ENCODE measurements at regions not wholly inside any gene's neighbourhood (a gene's known extent, or its start where the extent isn't known, plus 50 kb on each side); places are given as distances from the start of the nearest gene placed in this dataset.
A peak's percentile ranks its signal among the peaks of the same experiment; 100 is the strongest.
"Not testable (repeated sequence)": the region's sequence is repeated elsewhere in the genome, so short reads cannot be mapped to it uniquely, and the experiment has no call there.

DNA sequence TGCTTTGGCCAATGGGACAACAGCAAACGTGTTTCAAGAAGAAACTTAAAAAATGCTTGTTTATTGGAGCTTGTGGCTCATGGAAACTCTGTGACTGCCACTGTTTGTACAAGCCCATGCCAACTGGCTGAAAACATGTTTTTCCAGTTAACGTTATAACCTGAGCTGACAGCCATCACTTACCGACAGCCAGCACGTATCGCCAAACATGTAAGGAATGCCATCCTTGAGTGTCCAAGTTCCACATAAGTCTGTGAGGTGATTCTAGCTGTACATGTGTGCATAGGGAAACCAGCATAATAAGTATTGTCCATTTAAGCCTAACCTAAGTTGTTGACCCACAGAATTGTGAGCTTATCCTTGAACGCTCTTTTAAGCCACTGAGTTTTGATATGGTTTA is 596.9 kb downstream of the TRHDE start:
- DNase-seq, result no peak

DNA sequence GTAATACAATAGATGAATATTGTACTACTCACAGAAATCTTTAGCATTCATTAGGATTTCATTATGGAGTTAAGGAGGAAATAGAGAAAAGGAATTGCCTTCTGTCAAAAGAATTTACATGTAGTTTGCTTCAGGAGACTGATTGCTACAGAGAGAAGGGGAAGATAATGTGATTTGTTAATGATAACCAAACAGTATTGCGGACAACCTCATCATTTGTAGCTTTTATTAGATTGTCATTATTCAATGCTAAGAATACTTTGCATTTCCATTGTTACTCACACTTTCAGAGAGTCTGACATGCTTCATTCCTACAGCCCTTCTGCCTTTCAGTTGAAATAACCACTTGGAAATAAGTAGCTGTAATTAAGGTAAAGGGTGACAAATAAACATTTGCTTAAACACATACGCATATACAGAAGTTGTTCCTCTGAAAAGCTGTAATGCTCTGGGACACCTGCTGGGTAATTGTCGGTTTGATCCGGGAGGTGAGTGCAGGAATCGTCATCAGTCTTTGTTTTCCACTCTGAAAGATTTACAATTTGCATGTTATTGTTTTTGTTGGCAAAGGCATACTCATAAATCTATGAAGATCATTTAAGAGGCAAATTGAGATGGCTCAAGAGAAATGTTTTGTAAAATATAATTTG is 600.2 kb downstream of the TRHDE start:
- no peak for DNase-seq

DNA sequence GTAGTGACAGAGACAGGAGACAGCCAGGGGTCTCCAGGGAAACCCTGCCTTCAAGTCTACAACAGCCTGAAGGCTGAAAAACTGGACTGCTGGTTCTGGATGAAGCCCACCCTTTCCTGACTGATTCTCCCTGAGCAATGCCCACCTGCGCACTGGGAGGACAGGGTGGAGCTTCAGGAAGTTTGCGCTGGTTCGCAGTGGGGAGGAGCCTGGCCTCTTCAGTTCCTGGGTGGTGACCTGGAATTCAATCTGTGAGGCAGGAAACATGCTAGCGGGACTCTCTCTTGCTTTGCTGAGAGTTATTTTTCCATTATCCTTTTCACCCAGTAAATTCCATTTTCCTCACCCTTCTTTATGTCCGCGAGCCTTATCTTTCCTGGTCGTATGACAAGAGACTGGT is 600.8 kb downstream of the TRHDE start:
- DNase-seq, result no peak

DNA sequence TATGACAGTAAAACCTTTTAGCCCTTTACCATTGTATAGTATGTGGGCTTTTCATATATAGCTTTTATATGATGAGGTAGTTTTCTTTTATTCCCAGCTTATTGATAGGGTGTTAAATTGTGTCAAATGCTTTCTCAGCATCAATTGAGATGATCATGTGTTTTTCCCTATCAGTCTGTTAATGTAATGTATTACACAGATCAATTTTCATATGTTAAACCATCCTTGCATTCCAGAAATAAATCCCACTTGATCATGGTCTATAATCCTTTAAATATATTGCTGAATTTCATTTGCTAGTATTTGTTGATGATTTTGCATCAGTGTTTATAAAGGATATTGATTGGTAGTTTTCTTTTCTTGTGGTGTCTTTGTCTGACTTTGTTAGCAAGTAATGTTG is 603.9 kb downstream of the TRHDE start:
- DNase-seq, result no peak

DNA sequence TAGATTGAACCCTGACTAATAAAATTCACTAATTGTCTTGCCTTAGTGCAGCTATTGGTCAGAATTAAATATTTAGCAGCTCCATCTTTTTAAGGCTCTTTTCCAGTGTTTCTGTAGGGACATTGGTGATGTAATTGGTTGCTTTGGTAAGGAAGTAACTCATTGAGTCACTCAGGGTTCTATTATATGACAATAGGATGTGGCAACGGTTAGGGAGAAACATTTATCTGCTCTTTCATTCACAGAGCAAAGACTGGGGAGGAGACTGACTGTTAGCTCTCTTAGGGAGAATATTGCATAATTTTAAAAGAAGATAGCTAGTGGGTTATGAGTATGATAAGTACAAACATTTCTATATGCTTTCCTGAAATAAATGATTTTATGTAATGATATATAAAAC is 616.5 kb downstream of the TRHDE start:
- DNase-seq, result peak; percentile 10

DNA sequence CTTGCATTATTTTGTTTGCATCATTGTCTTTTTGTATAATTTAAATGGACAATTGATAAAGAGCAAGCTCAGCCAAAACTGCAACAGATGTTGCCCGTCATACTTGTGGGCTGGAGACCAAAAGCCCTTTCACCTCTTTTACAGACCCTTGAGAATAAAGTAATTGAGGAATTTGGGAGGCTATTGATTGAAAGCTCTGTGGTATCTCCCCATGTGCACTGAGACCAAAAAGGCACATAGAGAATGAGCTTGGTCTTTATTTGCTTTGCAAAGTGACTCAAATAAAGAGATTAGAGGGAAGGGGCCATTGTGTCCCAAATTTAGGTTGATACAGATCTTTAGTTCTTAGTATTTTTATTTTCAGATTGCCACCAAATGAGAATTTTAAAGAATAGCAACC is 617.6 kb downstream of the TRHDE start:
- no peak for DNase-seq

DNA sequence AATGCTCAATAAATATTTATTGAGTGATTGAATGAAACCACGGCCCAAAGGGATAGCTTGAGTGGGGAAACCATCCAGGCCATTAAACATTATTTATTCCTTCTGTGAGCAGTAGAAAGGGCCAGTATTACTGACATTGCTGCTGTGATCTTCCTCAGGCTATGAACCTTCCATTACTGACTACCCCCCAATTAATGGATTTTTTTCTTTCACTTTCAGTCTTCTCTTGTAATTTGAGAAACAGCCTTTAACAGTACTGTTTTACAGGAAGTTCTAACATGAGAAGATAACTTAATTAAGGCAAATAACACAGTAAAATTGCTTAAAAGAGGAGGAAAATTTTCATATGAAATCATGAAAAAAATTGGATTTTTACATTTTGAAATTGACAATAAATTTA is 629.5 kb downstream of the TRHDE start:
- DNase-seq, result no peak

DNA sequence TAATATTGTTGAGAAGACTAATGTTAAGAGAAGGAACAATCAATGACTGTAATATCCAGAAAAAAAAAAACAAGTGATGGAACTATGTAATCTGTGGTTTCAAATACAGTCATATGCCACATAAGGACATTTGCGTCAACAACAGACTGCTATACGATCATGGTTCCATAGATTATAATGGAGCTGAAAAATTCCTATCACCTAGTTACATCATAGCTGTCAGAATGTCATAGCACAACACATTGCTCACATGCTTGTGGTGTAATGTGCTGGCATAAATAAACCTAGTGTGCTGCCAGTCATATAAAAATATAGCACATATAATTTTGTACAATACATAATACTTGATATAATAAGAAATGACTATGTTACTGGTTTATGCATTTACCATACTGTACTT is 653.5 kb downstream of the TRHDE start:
- no peak for DNase-seq

DNA sequence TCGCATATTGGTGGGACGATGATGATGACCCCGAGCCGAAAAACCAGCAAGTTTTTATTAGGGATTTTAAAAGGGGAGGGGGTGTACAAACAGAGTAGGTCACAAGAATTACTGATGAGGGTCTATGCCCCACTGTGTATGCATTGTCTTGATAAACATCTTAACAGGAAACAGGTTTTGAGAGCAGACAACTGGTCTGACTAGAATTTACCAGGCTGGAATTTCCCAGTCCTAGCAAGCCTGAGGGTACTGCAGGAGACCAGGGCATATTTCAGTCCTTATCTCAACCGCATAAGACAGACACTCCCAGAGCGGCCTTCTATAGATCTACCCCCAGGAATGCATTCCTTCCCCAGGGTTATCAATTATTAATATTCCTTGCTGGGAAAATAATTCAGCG is 659.7 kb downstream of the TRHDE start:
- not testable (repeated sequence) for DNase-seq

DNA sequence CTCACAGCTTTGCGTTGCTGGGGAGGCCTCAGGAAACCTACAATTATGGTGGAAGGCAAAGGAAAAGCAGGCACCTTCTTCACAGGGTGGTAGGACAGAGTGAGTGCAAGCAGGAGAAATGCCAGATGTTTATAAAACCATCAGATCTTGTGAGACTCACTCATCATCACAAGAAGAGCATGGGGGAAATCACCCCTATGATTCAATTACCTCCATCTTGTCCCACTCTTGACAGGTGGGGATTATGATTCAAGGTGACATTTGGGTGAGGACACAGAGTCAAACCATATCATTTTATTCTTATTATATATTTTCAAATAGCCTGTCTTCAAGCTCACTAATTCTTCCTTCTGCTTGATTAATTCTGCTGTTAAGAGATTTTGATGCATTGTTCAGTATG is 665.3 kb downstream of the TRHDE start:
- DNase-seq, result no peak

DNA sequence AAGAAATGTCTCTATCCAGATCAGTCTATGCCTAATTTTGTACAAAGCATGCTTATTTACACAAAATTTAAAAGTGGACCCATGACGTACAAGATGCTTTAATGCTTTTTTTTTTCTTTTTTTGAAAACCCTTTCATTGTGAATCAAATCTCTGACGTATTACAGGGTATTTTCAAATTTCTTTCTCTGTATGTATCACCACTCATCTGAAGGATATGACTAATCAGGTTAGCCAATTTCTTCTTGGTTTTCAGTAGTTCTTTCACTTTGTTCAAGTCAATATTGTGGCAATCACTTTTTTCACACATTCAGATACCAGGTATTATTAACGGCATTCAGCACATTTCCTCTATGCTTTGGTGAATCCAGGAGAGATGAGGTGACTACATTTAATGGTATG is 685.3 kb downstream of the TRHDE start:
- no peak for DNase-seq

DNA sequence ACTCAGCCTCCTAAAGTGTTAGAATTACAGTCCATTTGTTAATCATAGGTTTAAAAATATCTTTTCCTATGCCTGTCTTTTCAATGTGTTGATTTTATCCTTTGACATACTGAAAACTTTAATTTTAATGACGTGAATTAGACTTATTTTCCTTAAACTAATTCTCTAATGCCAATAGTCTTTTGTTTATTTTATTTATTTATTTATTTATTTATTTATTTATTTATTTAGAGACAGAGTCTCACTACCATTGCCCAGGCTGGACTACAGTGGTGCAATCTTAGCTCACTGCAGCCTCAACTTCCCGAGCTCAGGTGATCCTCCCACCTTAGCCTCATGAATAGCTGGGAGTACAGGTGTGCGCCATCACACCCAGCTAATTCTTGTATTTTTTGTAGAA is 694.5 kb downstream of the TRHDE start:
- no peak for DNase-seq

DNA sequence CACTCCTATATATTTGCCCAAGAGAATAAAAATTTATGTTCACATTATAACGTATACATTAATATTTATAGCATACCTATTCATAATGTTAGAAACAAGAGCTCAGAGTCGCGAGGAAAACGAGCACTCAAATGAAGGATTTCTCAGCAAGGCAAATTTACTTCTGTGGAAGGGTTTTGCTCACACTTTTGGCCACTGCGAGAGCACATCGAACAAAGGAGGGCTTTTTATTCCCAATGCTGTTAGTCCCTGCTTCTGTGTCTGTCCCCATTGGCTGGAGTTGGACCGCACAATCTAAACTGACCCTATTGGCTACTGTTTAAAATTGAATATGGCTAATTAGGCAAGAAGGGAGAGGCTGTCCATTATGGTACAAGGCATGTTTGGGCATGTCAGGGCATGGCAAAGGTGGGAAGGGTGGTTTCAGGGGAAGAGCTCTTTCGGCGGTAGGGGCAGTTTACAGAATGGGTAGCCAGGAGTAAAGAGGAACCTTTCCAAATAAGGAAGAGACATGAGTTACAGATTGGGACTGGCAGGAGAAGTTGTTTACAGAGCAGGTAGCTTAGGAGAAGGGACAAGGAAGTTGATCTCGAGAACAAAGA is 702.9 kb downstream of the TRHDE start:
- peak; percentile 6 for DNase-seq

DNA sequence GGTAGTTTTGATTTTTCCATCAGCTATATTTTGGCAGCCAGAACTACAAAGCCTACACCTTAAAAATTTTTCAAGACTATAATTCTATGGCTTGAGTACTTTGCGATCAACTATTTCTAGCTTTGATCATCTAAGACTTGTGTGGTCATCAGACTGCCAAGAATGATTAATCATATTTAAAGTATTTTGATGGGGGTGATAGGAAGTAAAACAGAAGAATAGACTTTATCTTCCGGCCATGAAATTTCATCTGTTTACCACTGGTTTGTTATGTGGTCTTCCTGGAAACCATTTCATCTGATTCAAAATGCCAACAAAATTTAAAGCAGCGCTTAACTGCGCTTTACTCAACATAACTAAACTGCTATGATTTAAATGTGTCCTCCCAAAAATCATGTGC is 706.8 kb downstream of the TRHDE start:
- DNase-seq, result no peak

DNA sequence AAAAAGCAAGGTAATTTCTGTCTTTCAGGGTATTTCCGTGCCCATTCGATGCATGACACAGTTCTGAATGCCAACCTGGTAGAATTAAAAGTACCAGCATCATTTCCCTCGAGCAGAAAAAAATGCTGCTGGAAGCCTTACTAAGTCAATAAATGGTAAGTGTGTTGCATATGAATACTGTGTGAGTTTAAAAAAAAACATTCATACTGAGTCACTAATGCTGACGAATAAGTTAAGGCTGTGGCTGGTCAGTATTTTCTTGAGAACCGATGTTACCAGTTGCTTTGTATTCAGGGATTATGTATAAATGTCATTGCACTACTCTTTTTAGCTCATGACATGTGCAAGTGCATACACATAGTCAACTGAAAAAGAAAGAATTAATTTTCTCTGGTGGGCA is 710.2 kb downstream of the TRHDE start:
- DNase-seq, result no peak

DNA sequence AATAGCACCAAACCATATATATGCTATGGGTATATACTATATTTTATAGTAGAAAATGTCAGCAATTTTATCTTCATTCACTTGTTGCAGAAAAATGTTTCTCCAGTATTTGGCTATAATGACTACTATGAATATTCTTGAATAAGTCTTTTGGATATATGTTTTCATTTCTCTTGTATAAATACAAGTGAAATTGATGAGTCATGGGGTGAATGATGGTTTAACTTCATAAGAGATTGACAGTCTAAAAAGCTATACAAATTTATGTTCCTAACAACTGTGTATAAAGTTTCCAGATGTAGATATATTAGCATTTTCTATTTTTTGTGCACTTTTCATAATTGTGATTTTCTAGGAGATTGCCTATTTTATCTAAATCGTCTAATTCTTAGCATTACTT is 714.8 kb downstream of the TRHDE start:
- no peak for DNase-seq

DNA sequence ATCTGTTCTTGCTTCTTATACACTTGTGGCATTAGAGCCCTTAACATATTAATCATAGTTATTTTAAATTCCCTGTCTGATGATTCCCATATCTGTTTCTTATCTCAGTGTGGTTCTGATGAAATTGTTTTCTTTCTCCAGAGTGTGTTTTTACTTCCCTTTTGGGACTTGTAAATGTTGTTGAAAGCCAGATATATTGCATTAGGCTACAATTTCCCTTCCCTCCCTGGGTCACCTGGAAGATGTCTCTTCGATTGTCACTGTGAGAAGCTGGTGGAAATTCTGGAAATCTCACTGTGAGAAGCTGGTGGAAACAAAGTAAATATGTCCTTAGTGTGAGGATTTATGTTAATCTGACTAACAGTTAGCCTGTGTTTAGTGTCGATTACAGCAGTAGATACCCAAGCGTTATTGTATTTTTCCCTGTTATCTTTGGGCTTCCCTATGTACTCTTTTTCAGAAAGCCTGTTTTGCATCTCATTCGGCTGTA is 717.3 kb downstream of the TRHDE start:
- DNase-seq, result no peak

DNA sequence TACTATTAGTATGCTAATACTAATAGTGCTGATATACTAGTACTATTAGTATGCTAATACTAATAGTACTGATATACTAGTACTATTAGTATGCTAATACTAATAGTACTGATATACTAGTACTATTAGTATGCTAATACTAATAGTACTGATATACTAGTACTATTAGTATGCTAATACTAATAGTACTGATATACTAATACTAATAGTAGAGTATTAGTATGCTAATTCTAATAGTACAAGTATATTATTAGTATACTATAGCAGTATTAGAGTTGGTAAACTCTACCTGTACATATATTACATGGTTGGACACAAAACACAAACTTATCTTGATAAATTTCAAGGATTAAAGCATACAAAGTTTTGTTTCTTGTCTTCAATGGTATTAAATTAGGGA is 722.9 kb downstream of the TRHDE start:
- DNase-seq, result not testable (repeated sequence)

DNA sequence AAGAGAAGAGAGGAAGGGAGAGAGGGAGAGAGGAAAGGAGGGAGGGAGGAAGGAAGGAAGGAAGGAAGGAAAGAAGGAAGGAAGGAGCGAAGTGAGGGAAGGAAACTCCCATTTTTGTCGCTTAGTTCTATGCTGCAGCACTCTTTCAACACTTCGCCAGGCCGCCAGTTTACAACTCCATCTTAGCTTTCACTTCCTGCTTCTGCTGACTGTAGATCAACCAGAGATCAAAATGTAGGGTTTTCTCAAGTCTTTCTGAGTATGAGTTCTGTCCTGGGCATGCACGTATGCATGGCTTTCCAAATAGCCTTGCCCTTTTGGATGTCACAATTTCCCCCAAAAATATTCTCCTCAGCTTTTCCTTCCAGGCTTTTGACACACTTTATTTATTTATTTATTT is 723.4 kb downstream of the TRHDE start:
- peak; percentile 92 for DNase-seq

DNA sequence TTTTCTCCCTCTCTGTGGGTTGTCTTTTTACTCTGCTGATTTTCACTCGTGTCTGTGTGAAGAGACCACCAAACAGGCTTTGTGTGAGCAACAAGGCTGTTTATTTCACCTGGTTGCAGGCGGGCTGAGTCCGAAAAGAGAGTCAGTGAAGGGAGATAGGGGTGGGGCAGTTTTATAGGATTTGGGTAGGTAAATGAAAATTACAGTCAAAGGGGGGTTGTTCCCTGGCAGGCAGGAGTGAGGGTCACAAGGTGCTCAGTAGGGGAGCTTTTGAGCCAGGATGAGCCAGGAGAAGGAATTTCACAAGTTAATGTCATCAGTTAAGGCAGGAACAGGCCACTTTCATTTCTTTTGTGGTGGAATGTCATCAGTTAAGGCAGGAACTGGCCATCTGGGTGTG is 729.6 kb downstream of the TRHDE start:
- not testable (repeated sequence) for DNase-seq

DNA sequence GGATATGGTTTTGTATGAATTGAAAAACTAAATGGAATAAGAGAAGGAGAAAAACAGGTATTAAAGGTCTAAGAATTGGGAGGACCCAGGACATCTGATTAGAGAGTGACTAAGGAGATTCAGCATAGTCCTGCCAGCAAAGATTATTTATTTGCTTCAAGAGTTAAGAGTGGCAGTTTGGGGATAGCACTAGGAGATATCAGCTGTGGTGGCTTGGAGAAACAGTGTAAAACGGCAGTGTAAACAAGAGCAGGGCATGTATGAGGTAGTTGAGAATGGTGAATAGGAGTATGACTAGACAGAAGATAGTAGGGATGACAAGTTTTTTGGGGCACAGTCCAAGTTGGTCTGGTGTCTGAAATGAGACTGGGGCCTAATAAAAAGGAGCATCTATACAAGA is 730.3 kb downstream of the TRHDE start:
- DNase-seq, result not testable (repeated sequence)

DNA sequence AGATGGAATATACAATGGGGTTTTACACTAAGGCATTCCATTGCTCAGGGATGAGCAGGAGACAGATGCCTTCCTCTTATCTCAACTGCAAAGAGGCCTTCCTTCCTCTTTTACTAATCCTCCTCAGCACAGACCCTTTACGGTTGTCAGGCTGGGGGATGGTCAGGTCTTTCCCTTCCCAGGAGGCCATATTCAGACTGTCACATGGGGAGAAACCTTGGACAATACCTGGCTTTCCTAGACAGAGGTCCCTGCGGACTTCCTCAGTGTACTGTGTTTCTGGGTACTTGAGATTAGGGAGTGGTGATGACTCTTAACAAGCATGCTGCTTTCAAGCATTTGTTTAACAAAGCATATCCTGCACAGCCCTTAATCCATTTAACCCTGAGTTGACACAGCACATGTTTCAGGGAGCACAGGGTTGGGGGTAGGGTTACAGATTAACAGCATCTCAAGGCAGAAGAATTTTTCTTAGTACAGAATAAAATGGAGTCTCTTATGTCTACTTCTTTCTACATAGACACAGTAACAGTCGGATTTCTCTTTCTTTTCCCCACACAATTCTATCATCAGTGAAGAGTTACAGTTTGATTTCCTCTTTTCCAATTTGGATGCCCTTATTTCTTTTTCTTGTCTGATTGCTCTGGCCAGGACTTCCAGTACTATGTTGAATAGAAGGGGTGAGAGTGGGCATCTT is 737.1 kb downstream of the TRHDE start:
- DNase-seq, result peak; percentile 72

DNA sequence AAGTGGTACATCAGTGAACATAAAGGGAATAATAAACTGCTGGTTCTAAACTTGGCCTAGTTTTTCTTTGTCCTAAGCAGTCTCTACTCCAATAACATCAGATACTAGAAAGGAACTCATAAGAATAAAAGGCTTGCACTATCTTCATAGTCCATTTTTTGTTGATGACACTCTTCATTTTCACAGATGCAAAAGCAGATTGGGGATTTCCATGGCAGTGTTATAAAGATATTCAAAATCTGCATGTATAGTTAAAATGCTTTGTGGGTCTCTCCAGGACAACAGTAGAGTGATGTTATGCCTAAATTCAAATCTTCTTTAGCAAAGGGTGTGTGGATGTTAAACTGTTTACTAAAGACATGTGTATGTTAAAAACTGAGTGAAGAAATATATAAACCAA is 745.8 kb downstream of the TRHDE start:
- DNase-seq, result no peak

DNA sequence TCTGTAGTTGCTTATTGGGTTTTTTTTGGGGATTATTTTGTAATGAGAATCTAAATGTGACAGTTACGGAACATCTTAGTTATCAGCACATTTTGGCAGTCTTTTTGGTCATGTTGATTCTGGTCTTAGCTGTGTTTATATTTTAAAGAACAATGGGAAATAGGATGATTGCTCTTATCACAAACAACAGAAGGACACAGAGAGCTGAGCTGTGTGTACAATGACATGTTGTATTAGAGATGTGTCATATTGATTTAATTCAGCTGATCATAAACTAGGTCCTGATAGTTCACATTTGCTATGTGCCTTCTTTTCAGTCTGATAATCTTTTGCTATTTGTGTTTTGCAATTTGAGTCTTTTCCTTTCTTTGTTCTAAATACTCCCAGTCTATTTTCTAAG is 781.7 kb downstream of the TRHDE start:
- no peak for DNase-seq

DNA sequence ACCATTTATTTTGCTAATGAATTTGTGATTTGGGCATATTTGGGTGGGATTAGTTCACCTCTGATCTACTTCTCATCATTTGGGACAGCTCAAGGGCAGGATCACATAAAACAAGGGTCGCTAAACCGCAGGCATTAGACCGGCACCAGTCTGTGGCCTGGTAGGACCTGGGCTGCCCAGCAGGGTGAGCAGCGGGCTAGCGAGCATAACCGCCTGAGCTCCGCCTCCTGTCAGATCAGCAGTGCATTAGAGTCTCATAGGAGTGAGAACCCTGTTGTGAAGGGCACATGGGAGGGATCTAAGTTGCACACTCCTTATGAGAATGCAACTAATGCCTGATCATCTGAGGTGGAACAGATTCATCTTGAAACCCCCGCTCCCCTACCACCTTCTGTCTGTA is 785.3 kb downstream of the TRHDE start:
- DNase-seq, result no peak
